AG09309 (cell line): ENCODE measurements at regions not wholly inside any gene's neighbourhood (a gene's known extent, or its start where the extent isn't known, plus 50 kb on each side); places are given as distances from the start of the nearest gene placed in this dataset.

ENCODE experiments used
- DNase-seq: peaks from one replicate; pipeline ENCODE4 v3.0.0-alpha.2; 2010; ENCODE audit warnings: low read depth
- H3K4me3 ChIP-seq: 2 replicates; pipeline ENCODE4 v1.5.1; 2011; ENCODE audit warnings: mild to moderate bottlenecking, low read depth, low read length, moderate library complexity; ENCODE audit not compliant: control insufficient read depth
- TF ChIP-seq, protein P1 (sequence below): IDR thresholded peaks from 2 replicates; pipeline ENCODE4 v1.5.1; 2011; ENCODE audit warnings: mild to moderate bottlenecking, low read depth, low read length, inconsistent platforms; ENCODE audit not compliant: insufficient read depth, control insufficient read depth; ENCODE audit errors: missing control alignments

DNA sequence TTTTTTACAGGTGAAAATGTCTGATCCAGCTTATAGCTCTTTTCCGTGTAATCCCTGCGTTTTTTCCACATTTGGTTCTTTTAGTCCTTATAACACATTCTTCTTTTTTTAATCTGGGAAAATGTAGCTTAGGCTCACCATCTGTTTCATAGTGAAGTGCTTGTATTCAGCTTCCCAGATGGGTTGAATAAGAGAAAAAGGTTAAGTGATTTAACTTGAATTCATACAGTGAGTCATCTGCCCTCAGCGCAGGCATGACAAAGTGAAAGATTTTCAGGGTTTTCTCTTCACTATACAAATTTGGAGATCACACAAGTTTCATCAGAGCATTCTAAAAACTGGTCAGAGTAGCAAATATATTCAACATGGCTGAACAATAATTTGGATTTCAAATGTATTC is 224.8 kb downstream of the SPRY2 start:
- H3K4me3 ChIP-seq, result no peak overlapping the region
- TF ChIP-seq, protein P1, sequence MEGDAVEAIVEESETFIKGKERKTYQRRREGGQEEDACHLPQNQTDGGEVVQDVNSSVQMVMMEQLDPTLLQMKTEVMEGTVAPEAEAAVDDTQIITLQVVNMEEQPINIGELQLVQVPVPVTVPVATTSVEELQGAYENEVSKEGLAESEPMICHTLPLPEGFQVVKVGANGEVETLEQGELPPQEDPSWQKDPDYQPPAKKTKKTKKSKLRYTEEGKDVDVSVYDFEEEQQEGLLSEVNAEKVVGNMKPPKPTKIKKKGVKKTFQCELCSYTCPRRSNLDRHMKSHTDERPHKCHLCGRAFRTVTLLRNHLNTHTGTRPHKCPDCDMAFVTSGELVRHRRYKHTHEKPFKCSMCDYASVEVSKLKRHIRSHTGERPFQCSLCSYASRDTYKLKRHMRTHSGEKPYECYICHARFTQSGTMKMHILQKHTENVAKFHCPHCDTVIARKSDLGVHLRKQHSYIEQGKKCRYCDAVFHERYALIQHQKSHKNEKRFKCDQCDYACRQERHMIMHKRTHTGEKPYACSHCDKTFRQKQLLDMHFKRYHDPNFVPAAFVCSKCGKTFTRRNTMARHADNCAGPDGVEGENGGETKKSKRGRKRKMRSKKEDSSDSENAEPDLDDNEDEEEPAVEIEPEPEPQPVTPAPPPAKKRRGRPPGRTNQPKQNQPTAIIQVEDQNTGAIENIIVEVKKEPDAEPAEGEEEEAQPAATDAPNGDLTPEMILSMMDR, result no peak
- peak; percentile 58 for DNase-seq

DNA sequence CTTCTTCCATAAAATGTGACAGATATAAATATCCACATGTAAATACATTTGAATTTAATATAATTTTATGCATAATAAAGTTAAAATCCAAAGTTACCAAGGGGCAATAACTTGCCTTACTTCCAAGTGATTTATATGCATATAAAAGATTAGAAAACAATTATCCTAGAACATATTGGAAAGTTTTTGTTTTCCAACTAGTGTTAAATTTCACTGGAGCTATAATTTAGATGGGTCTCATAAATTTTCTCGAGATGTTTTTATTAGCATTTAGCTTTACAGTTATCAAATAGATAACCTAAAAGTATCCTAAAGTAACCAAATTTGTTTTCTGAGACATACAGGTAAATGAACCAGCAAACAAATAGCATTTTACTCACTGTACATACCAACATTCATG is 225.3 kb downstream of the SPRY2 start:
- TF ChIP-seq, protein P1, result no peak
- DNase-seq, result no peak
- H3K4me3 ChIP-seq, result no peak overlapping the region

DNA sequence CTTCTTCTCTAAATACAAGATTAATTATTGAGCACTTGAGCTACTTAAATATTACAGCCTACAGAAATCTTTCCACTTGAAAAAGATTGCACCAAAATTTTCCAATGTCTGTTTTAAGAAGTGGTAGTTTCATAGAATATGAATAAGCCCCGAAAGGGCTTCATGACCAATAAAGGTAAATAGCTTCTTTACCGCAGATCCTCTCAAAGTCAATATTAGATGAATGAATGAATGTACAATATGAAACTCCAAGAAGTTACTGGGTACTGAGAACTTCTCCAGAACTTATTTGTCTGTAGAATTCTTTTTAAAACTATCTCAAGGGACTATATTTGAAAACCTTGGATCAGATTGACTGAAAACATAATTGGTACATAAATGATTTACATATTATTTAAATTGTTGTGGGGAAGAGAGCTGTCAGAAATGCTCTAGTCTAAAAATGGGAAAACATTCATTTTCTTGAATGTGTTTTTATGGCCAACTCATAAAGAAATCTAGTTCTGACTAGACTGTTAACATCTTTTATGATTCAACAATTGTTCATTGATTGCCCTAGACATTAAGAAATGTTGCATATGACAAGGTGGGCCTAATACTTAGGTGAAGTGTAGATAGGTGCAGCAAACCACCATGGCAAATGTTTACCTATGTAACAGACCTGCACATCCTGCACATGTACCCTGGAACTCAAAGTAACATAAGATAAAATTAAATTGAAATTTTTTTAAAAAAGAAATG is 227.0 kb downstream of the SPRY2 start:
- DNase-seq, result no peak
- TF ChIP-seq, protein P1, result no peak
- H3K4me3 ChIP-seq, result no peak overlapping the region

DNA sequence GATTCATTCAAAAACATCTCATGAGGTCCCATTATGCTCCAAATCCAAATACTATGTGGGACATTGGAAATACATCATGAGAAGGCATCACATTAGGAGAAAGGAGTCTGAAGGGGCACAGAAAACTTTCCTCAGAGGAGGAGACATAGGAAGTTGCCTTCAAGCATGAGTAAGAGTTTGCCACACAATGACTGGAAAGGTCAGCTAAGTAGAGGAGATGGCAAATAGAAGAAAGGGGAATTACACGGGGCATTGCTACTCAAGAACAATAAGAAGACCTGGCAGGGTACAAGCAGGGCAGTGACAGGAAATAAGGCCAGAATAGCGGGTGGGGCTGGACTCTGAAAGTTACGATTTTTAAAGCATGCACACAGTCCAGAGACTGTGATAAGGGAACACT is 231.6 kb downstream of the SPRY2 start:
- no peak overlapping the region for H3K4me3 ChIP-seq
- TF ChIP-seq, protein P1, result no peak
- DNase-seq, result no peak

DNA sequence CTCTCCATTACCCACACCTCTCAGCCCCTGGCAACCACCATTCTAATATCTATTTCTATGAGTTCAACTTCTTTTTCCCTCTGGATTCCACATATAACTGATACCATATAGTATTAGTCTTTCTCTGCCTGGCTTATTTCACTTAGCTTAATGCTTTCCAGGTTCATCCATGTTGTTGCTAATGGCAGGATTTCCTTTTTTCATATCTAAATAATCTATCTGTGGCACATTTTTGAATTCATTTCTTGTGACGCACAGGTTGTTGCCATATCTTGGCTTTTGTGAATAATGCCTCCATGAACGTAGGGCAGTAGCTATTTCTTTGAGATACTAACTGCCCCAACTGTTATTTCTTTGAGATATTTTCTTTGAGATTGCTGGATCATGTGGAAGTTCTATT is 235.6 kb downstream of the SPRY2 start:
- no peak overlapping the region for H3K4me3 ChIP-seq
- TF ChIP-seq, protein P1, result no peak

DNA sequence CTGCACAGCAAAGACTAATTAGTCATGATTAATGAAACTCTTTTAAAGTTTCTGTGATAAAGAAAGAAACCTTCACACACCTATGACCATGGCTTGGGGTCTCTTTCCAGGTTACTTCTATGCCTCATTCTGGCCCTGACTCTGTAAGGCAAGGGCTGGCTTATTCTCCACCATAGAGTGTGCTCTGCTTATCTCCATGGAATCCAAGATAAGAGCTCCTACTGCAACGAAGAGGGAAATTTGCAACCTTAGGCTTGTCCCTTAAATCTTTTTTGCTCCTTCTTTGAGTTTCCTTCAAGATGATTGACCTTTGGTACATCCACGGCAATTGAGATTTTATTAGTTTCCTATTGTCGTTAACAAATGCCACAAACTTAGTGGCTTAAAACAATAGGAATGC is 239.9 kb downstream of the SPRY2 start:
- no peak overlapping the region for H3K4me3 ChIP-seq
- no peak for DNase-seq
- TF ChIP-seq, protein P1, result no peak

More for the DNA sequence above, 235.6 kb downstream of the SPRY2 start:
- DNase-seq, result no peak
